OCI-LY7 (cell line): ENCODE measurements at regions not wholly inside any gene's neighbourhood (a gene's known extent, or its start where the extent isn't known, plus 50 kb on each side); places are given as distances from the start of the nearest gene placed in this dataset.

Experiments
- BruUV-seq: library from RNA; stranded (reverse); fragments of 400-500 nt; replicated peaks from 2 replicates; lab custom pipeline; 2021; lab: Mats Ljungman, UMichigan
- CTCF ChIA-PET: fragments of 300-600 bp; sonication (Branson Sonifier 250); formaldehyde crosslinking; loops from one replicate; lab custom pipeline; 2022; ENCODE audit warnings: antibody characterized with exemption; ENCODE audit not compliant: unreplicated experiment; lab: Charles Lee
- POLR2A ChIA-PET: fragments of 300-600 bp; sonication (Branson Sonifier 250); formaldehyde crosslinking; loops from one replicate; lab custom pipeline; 2022; ENCODE audit warnings: antibody characterized with exemption; lab: Charles Lee
- DNase-seq: peaks from one replicate; pipeline ENCODE4 v3.0.0-alpha.2; 2015; ENCODE audit warnings: low spot score
- H2AFZ ChIP-seq: fragments of 200-600 bp; sonication (generic), shearing (Covaris generic); 2 replicates; pipeline ENCODE4 v1.6.1; 2014; ENCODE audit warnings: mild to moderate bottlenecking, antibody characterized with exemption, low read length, moderate library complexity
- H3K27ac ChIP-seq: fragments of 200-600 bp; sonication (generic); 2 replicates; pipeline ENCODE4 v1.5.1; 2014; ENCODE audit warnings: mixed run types, low read depth, mild to moderate bottlenecking, moderate library complexity, low read length, inconsistent platforms; ENCODE audit not compliant: poor library complexity, severe bottlenecking
- H3K36me3 ChIP-seq: fragments of 200-600 bp; sonication (generic); 2 replicates; pipeline ENCODE4 v1.6.1; 2014; ENCODE audit warnings: mild to moderate bottlenecking, antibody characterized with exemption, low read length, moderate library complexity, mixed read lengths; ENCODE audit not compliant: insufficient read depth
- H3K4me1 ChIP-seq: fragments of 200-600 bp; sonication (generic); 2 replicates; pipeline ENCODE4 v1.5.1; 2014; ENCODE audit warnings: mild to moderate bottlenecking, low read length; ENCODE audit not compliant: insufficient read depth, poor library complexity, severe bottlenecking
- H3K4me2 ChIP-seq: fragments of 200-600 bp; sonication (generic); 2 replicates; pipeline ENCODE4 v1.6.1; 2014; ENCODE audit warnings: mild to moderate bottlenecking, low read length
- H3K4me3 ChIP-seq: fragments of 200-600 bp; sonication (generic); 2 replicates; pipeline ENCODE4 v1.5.1; 2014; ENCODE audit warnings: mild to moderate bottlenecking, low read depth, low read length; ENCODE audit not compliant: poor library complexity, severe bottlenecking
- H3K79me2 ChIP-seq: fragments of 200-600 bp; sonication (generic); 2 replicates; pipeline ENCODE4 v1.6.1; 2016; ENCODE audit warnings: low read depth, mild to moderate bottlenecking, low read length, moderate library complexity, mixed read lengths; ENCODE audit not compliant: insufficient read depth
- H3K9me2 ChIP-seq: fragments of 200-600 bp; sonication (generic); 2 replicates; pipeline ENCODE4 v1.6.1; 2016; ENCODE audit warnings: mild to moderate bottlenecking, low read length, mixed read lengths; ENCODE audit not compliant: insufficient read depth
- H3K9me3 ChIP-seq: fragments of 200-600 bp; sonication (generic); 2 replicates; pipeline ENCODE4 v1.6.1; 2014; ENCODE audit warnings: mild to moderate bottlenecking, mixed run types, low read length, mixed read lengths
- H4K20me1 ChIP-seq: fragments of 200-600 bp; sonication (generic); 2 replicates; pipeline ENCODE4 v1.6.1; 2014; ENCODE audit warnings: mild to moderate bottlenecking, antibody characterized with exemption, low read length, moderate library complexity, mixed read lengths; ENCODE audit not compliant: insufficient read depth
- EZH2phosphoT487 ChIP-seq: fragments of 200-600 bp; sonication (generic); IDR thresholded peaks from 2 replicates; pipeline ENCODE4 v1.6.1; 2018; ENCODE audit warnings: low read depth, borderline replicate concordance, mild to moderate bottlenecking, mixed run types, antibody characterized with exemption, low read length, moderate library complexity, mixed read lengths
- intact Hi-C: fragments of 100-400 bp; cut with micrococcal nuclease; formaldehyde crosslinking; loops from one replicate; pipeline ENCODE4 v1.10.0; 2022; ENCODE audit not compliant: unreplicated experiment
- TF ChIP-seq, protein P1 (sequence below): fragments of 200-600 bp; sonication (generic); conservative IDR thresholded peaks from 2 replicates; pipeline ENCODE4 v1.5.1; 2014; ENCODE audit warnings: mild to moderate bottlenecking, antibody characterized with exemption, low read length, moderate library complexity, mixed read lengths

DNA sequence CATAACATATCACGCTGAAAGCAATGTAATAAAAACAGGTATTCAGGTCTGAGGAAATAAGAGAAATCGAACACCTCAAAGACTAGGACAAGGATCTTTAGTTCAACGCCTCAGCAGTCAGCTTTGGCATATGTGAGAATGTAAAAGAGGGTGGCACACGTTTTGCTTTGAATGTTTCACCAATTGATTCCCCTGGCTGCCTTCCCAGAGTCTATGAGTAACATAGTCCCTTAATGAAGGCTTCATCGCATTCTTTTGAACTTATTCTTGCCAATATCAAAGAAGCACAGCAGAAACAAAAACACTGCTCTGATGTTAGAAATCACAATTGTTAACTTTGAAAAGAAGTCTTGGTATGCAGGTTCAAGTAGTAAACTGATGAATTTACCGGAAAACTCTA, 764.8 kb downstream of the ADGRL2 start:
- TF ChIP-seq, protein P1, sequence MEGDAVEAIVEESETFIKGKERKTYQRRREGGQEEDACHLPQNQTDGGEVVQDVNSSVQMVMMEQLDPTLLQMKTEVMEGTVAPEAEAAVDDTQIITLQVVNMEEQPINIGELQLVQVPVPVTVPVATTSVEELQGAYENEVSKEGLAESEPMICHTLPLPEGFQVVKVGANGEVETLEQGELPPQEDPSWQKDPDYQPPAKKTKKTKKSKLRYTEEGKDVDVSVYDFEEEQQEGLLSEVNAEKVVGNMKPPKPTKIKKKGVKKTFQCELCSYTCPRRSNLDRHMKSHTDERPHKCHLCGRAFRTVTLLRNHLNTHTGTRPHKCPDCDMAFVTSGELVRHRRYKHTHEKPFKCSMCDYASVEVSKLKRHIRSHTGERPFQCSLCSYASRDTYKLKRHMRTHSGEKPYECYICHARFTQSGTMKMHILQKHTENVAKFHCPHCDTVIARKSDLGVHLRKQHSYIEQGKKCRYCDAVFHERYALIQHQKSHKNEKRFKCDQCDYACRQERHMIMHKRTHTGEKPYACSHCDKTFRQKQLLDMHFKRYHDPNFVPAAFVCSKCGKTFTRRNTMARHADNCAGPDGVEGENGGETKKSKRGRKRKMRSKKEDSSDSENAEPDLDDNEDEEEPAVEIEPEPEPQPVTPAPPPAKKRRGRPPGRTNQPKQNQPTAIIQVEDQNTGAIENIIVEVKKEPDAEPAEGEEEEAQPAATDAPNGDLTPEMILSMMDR = no peak
- TF ChIP-seq EZH2phosphoT487 = no peak
- no peaks in the 10 kb centered on the region for H3K9me3 ChIP-seq
- ChIA-PET CTCF (no interaction called here), POLR2A (interaction anchor here (0.6 kb wide), 1 partner anchor 13 kb away, joined by 4 read pairs; no protein-coding TSS in a partner anchor)
- intact Hi-C loops = no loop called here
- no peak overlapping the region for H2AFZ ChIP-seq
- no peak for DNase-seq
- no peaks in the 10 kb centered on the region for H4K20me1 ChIP-seq
- H3K4me3 ChIP-seq = no peak overlapping the region
- H3K27ac ChIP-seq = no peak overlapping the region
- H3K36me3 ChIP-seq = no peaks in the 10 kb centered on the region
- peaks cover 18% of the 10 kb centered on the region for H3K4me1 ChIP-seq
- no peak overlapping the region; the same call in 1 of the 2 replicates for H3K4me2 ChIP-seq
- no peaks in the 10 kb centered on the region for H3K9me2 ChIP-seq
- no peaks in the 10 kb centered on the region for H3K79me2 ChIP-seq
- no TSS peak for BruUV-seq

DNA sequence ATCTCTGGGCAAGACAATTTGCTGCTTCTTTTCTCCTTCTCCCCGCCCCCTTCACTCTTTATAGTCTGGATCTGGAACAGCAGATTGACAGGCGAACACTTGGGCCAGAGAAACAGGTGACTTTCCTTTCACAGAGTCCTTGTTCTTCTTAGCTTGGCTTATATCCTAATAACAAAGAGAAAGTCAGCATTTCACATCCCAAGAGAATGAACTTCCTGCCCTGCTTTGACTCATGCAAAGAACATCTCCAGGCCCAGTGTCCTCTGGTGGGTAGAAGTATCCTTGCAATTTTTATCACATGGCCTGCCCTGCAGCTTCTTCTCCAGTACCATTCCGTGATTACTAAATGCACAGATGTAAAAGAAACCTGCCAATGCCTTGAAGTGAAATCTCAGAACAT, 764.4 kb downstream of the ADGRL2 start:
- ChIA-PET CTCF (no interaction called here), POLR2A (interaction anchor here (0.6 kb wide), 1 partner anchor 33 kb away, joined by 5 read pairs; no protein-coding TSS in a partner anchor)
- Histone ChIP-seq H3K79me2 (no peaks in the 10 kb centered on the region), H3K36me3 (no peaks in the 10 kb centered on the region), H3K4me2 (peak overlapping the region; percentile 7; the same call in 1 of the 2 replicates), H2AFZ (no peak overlapping the region), H3K9me2 (no peaks in the 10 kb centered on the region), H3K4me1 (peaks cover 18% of the 10 kb centered on the region), H4K20me1 (no peaks in the 10 kb centered on the region), H3K9me3 (no peaks in the 10 kb centered on the region), H3K4me3 (no peak overlapping the region), H3K27ac (no peak overlapping the region)
- intact Hi-C loops = no loop called here
- no peak for DNase-seq
- no TSS peak for BruUV-seq
- no peak for TF ChIP-seq EZH2phosphoT487
- TF ChIP-seq, protein P1 = no peak

DNA sequence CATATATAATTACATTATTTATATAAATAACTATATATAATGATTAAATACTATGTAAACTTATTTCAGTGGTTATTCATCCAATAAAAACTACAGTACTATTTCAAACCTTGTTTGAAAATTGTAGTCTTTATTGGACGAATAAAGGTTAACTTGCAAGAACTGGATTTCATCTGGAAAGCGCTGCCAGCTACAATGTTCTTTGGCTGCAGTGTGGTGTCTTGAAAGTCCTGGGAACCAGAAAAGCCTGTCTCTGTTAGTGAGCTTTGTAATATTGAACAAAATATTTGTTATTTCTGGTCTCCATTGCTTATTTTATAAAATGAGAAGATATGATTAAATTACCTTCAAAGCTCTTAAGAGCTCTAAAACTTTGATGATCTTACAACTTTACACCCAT, 763.6 kb downstream of the ADGRL2 start:
- POLR2A ChIA-PET = interaction anchor here (0.7 kb wide), 1 partner anchor 14 kb away, joined by 3 read pairs; no protein-coding TSS in a partner anchor
- CTCF ChIA-PET = no interaction called here
- H3K4me2 ChIP-seq = no peak overlapping the region

More for the DNA sequence above, 763.6 kb downstream of the ADGRL2 start:
- no TSS peak for BruUV-seq
- intact Hi-C loops = no loop called here
- no peaks in the 10 kb centered on the region for H3K36me3 ChIP-seq
- no peaks in the 10 kb centered on the region for H4K20me1 ChIP-seq
- peaks cover 18% of the 10 kb centered on the region for H3K4me1 ChIP-seq
- no peak overlapping the region for H2AFZ ChIP-seq
- H3K79me2 ChIP-seq = no peaks in the 10 kb centered on the region
- H3K4me3 ChIP-seq = no peak overlapping the region
- no peak overlapping the region for H3K27ac ChIP-seq
- TF ChIP-seq, protein P1 = no peak
- no peak for TF ChIP-seq EZH2phosphoT487
- DNase-seq = no peak
- H3K9me3 ChIP-seq = no peaks in the 10 kb centered on the region
- H3K9me2 ChIP-seq = no peaks in the 10 kb centered on the region
